NT2/D1 (cell line): ENCODE measurements at regions not wholly inside any gene's neighbourhood (a gene's known extent, or its start where the extent isn't known, plus 50 kb on each side); places are given as distances from the start of the nearest gene placed in this dataset.

ENCODE experiments used
- YY1 ChIP-seq: IDR thresholded peaks from 2 replicates; pipeline ENCODE4 v1.6.1; 2011; ENCODE audit not compliant: insufficient read length, insufficient read depth
- ZNF274 ChIP-seq: IDR thresholded peaks from 2 replicates; pipeline ENCODE4 v1.6.1; 2011; ENCODE audit warnings: mild to moderate bottlenecking, low read depth, low read length

DNA sequence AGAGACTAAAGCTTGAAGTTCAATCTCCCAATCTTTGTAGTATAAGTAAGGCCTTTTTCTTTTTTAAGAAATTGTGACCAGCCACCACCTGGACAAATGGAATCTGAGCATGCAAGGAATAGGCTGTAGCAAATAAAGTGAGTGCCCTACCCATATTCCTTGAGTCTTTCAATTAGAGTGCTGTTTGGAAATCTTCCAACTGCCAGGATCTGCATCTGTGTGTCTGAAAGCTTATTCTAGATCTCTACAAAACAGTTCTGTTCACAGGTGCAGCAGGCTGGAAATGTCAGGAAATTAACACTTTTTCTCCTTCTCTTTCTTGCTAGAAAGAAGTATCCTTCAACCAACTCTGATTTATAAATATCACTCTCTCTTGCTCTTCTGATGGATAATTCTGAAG lies 76.7 kb upstream of the NDST3 start:
- TF ChIP-seq YY1 = no peak
- TF ChIP-seq ZNF274 = no peak
